CD4-positive, alpha-beta memory T cell (primary cell): ENCODE measurements at regions not wholly inside any gene's neighbourhood (a gene's known extent, or its start where the extent isn't known, plus 50 kb on each side); places are given as distances from the start of the nearest gene placed in this dataset.

Experiments
- CTCF ChIA-PET: fragments of 350-600 bp; sonication (Branson Sonifier 250); formaldehyde crosslinking; loops from one replicate; lab custom pipeline; 2021; ENCODE audit warnings: inconsistent platforms; ENCODE audit not compliant: partially characterized antibody; lab: Charles Lee
- POLR2A ChIA-PET: fragments of 350-600 bp; sonication (Branson Sonifier 250); formaldehyde crosslinking; loops from one replicate; lab custom pipeline; 2021; ENCODE audit not compliant: partially characterized antibody; lab: Charles Lee
- DNase-seq, 5 donors: peaks; one replicate each; pipeline versions ENCODE4 v3.0.0 to v3.0.0-alpha.2; 2020 to 2022; ENCODE audit warnings: mixed read lengths in 1 of 5
- H3K27ac ChIP-seq: one replicate; pipeline ENCODE4 v1.7.0; 2013; ENCODE audit warnings: low read depth, low read length
- H3K27me3 ChIP-seq: 2 replicates; pipeline ENCODE4 v1.7.0; 2013; ENCODE audit warnings: mild to moderate bottlenecking, low read length, moderate library complexity; ENCODE audit not compliant: insufficient read depth
- H3K36me3 ChIP-seq: 2 replicates; pipeline ENCODE4 v1.7.0; 2013; ENCODE audit warnings: mild to moderate bottlenecking, low read length, moderate library complexity; ENCODE audit not compliant: insufficient read depth
- H3K4me1 ChIP-seq: 2 replicates; pipeline ENCODE4 v1.7.0; 2013; ENCODE audit warnings: mild to moderate bottlenecking, low read length, moderate library complexity; ENCODE audit not compliant: insufficient read depth
- H3K4me3 ChIP-seq, 2 donors: one replicate each; pipeline ENCODE4 v1.7.0; 2013; ENCODE audit warnings: low read length in 2 of 2, mild to moderate bottlenecking in 1 of 2
- H3K9me3 ChIP-seq, 2 donors: one replicate each; pipeline ENCODE4 v1.7.0; 2013; ENCODE audit warnings: low read length in 2 of 2, control low read depth in 1 of 2; ENCODE audit not compliant: control insufficient read depth in 1 of 2
- H3K27ac Mint-ChIP-seq, 7 donors: one replicate each; pipeline ENCODE4 v1.8.0; 2020 to 2021; ENCODE audit warnings: mixed read lengths in 7 of 7, mild to moderate bottlenecking in 6 of 7, inconsistent platforms in 3 of 7, moderate library complexity in 3 of 7
- H3K27me3 Mint-ChIP-seq, 2 donors: one replicate each; pipeline ENCODE4 v1.8.0; 2020 to 2021; ENCODE audit warnings: mixed read lengths in 2 of 2
- H3K36me3 Mint-ChIP-seq, 2 donors: one replicate each; pipeline ENCODE4 v1.8.0; 2020 to 2021; ENCODE audit warnings: mixed read lengths in 2 of 2, inconsistent platforms in 1 of 2, mild to moderate bottlenecking in 1 of 2
- H3K4me1 Mint-ChIP-seq, 4 donors: one replicate each; pipeline ENCODE4 v1.8.0; 2020 to 2021; ENCODE audit warnings: mixed read lengths in 4 of 4, mild to moderate bottlenecking in 1 of 4
- H3K4me3 Mint-ChIP-seq, 8 donors: one replicate each; pipeline ENCODE4 v1.8.0; 2020 to 2021; ENCODE audit warnings: mixed read lengths in 8 of 8, mild to moderate bottlenecking in 7 of 8, moderate library complexity in 6 of 8, inconsistent platforms in 3 of 8
- H3K9me3 Mint-ChIP-seq, 8 donors: one replicate each; pipeline ENCODE4 v1.8.0; 2020 to 2021; ENCODE audit warnings: mixed read lengths in 8 of 8, mild to moderate bottlenecking in 5 of 8, inconsistent platforms in 3 of 8, moderate library complexity in 1 of 8
- intact Hi-C: fragments of 100-400 bp; cut with micrococcal nuclease; formaldehyde crosslinking; loops from one replicate; pipeline ENCODE4 v1.15.1; 2023

DNA sequence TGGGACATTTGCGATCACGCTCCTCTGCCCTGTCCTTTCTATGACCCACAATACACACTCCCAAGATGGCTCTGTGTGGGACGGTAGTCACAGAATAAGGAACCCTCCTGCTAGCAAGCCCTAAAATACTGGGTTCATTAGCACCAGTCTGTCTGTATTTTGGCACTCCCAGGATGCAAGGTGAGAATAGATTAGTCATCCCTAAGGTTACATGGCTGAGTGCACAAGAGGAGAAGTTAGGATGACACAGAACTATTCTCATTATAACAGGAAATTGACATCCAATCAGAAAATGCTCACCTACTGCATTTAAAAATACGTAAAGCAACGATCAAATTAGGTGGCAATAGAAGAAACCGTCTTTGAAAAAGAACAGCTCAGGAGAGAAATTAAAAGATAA, 590.2 kb downstream of the EPHA4 start:
- Mint-ChIP-seq H3K4me3 (no peak overlapping the region), H3K4me1 (no peaks in the 10 kb centered on the region), H3K27ac (no peak overlapping the region), H3K36me3 (no peaks in the 10 kb centered on the region), H3K9me3 (peaks cover 0 to 7% (median 5%) of the 10 kb centered on the region in 8 donors), H3K27me3 (peaks cover 11 to 13% of the 10 kb centered on the region in 2 donors)
- H3K9me3 ChIP-seq: no peaks in the 10 kb centered on the region
- H3K36me3 ChIP-seq: no peaks in the 10 kb centered on the region
- no peak overlapping the region for H3K27ac ChIP-seq
- DNase-seq: no peak
- no peaks in the 10 kb centered on the region for H3K27me3 ChIP-seq
- intact Hi-C loops: no loop called here
- CTCF ChIA-PET: no interaction called here
- H3K4me3 ChIP-seq: no peak overlapping the region
- no peaks in the 10 kb centered on the region for H3K4me1 ChIP-seq
- POLR2A ChIA-PET: no interaction called here

DNA sequence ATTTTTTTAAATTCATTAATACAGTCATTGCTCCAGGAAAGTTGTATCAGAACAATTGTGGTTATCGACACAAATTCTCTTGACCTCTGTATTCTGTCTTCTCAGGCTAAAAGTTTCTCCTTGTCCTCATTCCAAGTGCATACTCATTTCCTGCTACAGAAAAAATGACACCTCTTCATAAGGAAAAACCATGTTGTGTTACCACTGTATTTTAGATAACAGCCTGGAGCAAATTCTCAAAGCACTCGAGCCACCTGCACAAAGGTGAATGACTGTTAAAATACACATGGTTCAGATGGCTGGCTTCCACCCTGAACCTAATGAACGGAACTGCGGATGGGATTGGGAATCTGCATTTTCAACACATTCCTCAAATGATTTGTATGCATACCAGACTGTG, 586.5 kb downstream of the EPHA4 start:
- ChIA-PET POLR2A (no interaction called here), CTCF (no interaction called here)
- no peaks in the 10 kb centered on the region for H3K4me1 Mint-ChIP-seq
- no peaks in the 10 kb centered on the region for H3K27me3 ChIP-seq
- H3K27ac ChIP-seq: no peak overlapping the region
- no peaks in the 10 kb centered on the region for H3K9me3 ChIP-seq
- H3K27ac Mint-ChIP-seq: no peak overlapping the region
- no peaks in the 10 kb centered on the region for H3K36me3 ChIP-seq
- H3K27me3 Mint-ChIP-seq: peaks cover 6 to 14% of the 10 kb centered on the region in 2 donors
- H3K4me1 ChIP-seq: no peaks in the 10 kb centered on the region
- no peaks in the 10 kb centered on the region for H3K36me3 Mint-ChIP-seq
- intact Hi-C loops: no loop called here
- H3K4me3 Mint-ChIP-seq: no peak overlapping the region
- H3K9me3 Mint-ChIP-seq: no peaks in the 10 kb centered on the region
- H3K4me3 ChIP-seq: no peak overlapping the region
- DNase-seq: no peak

- H3K27ac Mint-ChIP-seq: no peak overlapping the region
- no peak overlapping the region for H3K27ac ChIP-seq
- no peak for DNase-seq
Measured at GRCh38 chr2:220987839-220988238, 584.3 kb downstream of the EPHA4 start.

DNA sequence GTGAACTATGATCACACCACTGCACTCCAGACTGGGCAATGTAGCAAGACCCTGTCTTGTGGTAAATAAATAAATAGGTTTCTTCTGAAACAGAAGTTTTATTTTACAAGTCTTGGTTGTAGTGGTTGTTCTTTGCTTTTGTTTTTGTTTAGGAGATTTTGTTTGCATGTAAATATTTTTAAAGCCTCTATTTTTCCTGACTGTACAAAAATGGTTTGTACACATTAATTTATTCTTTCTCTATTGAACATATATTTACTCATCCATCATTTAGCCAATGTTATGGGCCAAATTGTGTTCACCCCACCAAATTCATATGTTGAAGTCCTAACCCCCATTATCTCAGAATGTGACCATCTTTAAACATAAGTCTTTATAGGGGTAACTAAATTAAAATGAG, 580.1 kb downstream of the EPHA4 start:
- Mint-ChIP-seq H3K4me1 (no peaks in the 10 kb centered on the region), H3K36me3 (no peaks in the 10 kb centered on the region), H3K27me3 (peaks cover 6 to 11% of the 10 kb centered on the region in 2 donors), H3K9me3 (peaks cover 0 to 3% (median 0%) of the 10 kb centered on the region in 8 donors), H3K27ac (no peak overlapping the region), H3K4me3 (no peak overlapping the region)
- H3K27ac ChIP-seq: no peak overlapping the region
- DNase-seq: no peak
- H3K27me3 ChIP-seq: no peaks in the 10 kb centered on the region
- H3K9me3 ChIP-seq: no peaks in the 10 kb centered on the region
- H3K36me3 ChIP-seq: no peaks in the 10 kb centered on the region
- ChIA-PET POLR2A (no interaction called here), CTCF (no interaction called here)
- no peak overlapping the region for H3K4me3 ChIP-seq
- H3K4me1 ChIP-seq: no peaks in the 10 kb centered on the region
- intact Hi-C loops: no loop called here

More at GRCh38 chr2:220987839-220988238, 584.3 kb downstream of the EPHA4 start:
- Histone ChIP-seq H3K4me1 (no peaks in the 10 kb centered on the region), H3K9me3 (no peaks in the 10 kb centered on the region), H3K4me3 (no peak overlapping the region), H3K36me3 (no peaks in the 10 kb centered on the region), H3K27me3 (no peaks in the 10 kb centered on the region)
- no peak overlapping the region for H3K4me3 Mint-ChIP-seq
- POLR2A ChIA-PET: no interaction called here
- H3K4me1 Mint-ChIP-seq: no peaks in the 10 kb centered on the region
- no peaks in the 10 kb centered on the region for H3K9me3 Mint-ChIP-seq
- intact Hi-C loops: no loop called here
- peaks cover 7 to 13% of the 10 kb centered on the region in 2 donors for H3K27me3 Mint-ChIP-seq
- CTCF ChIA-PET: no interaction called here
- no peaks in the 10 kb centered on the region for H3K36me3 Mint-ChIP-seq

DNA sequence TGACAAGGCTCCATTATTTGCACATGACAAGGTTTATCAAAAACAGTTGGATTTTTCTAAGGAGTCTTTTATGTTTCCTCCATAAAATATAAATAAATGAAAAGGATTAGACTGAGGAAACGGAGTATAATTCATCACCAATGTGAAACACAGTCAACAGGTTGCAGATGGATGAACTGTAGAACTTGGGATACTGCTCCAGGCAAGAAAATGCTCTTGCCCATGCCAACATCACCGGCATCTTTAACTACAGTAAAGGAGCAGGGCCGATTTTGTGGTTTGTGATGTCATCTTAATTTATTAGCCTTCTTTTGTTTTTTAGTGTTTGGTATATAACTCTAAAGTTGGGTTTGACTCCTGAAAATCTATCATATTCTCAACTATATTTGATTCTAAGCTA, 577.3 kb downstream of the EPHA4 start:
- no peaks in the 10 kb centered on the region for H3K4me1 Mint-ChIP-seq
- POLR2A ChIA-PET: no interaction called here
- no peak overlapping the region for H3K27ac Mint-ChIP-seq

DNA sequence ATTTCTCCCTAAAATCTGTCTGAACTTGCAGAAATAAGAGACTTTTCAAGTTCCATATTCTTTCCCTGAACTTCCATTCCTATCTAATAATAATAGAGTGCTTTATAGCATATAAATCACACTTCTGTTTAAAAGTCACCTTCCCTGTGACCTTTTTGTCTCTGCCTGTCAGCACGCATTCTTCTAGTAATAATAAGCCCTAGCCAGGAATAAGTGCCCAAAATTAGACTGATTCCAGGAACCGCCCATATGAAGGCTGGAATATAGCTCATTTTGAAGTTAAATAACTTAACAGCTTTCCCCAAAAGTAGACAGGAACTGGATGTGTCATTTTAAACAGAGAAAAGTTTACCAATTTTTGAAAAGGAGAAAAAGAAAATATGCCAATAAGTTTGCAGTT, 576.5 kb downstream of the EPHA4 start:
- ChIA-PET POLR2A (no interaction called here), CTCF (no interaction called here)
- no peaks in the 10 kb centered on the region for H3K36me3 ChIP-seq
- H3K27me3 ChIP-seq: no peaks in the 10 kb centered on the region
- intact Hi-C loops: no loop called here
- no peak for DNase-seq
- H3K9me3 ChIP-seq: no peaks in the 10 kb centered on the region
- H3K4me1 ChIP-seq: no peaks in the 10 kb centered on the region
- H3K4me1 Mint-ChIP-seq: no peaks in the 10 kb centered on the region
- no peak overlapping the region for H3K27ac ChIP-seq
- no peak overlapping the region for H3K4me3 Mint-ChIP-seq
- H3K27me3 Mint-ChIP-seq: peaks cover 6 to 8% of the 10 kb centered on the region in 2 donors
- no peak overlapping the region for H3K4me3 ChIP-seq
- peaks cover 0 to 3% (median 0%) of the 10 kb centered on the region in 8 donors for H3K9me3 Mint-ChIP-seq
- no peaks in the 10 kb centered on the region for H3K36me3 Mint-ChIP-seq
- no peak overlapping the region for H3K27ac Mint-ChIP-seq

More for the DNA sequence above, 577.3 kb downstream of the EPHA4 start:
- Histone ChIP-seq H3K4me3 (no peak overlapping the region), H3K36me3 (no peaks in the 10 kb centered on the region), H3K9me3 (no peaks in the 10 kb centered on the region), H3K27me3 (no peaks in the 10 kb centered on the region), H3K4me1 (no peaks in the 10 kb centered on the region), H3K27ac (no peak overlapping the region)
- intact Hi-C loops: no loop called here
- H3K4me3 Mint-ChIP-seq: no peak overlapping the region
- no peak for DNase-seq
- H3K27me3 Mint-ChIP-seq: peaks cover 6 to 8% of the 10 kb centered on the region in 2 donors
- no peaks in the 10 kb centered on the region for H3K36me3 Mint-ChIP-seq
- peaks cover 0 to 3% (median 0%) of the 10 kb centered on the region in 8 donors for H3K9me3 Mint-ChIP-seq
- CTCF ChIA-PET: no interaction called here

DNA sequence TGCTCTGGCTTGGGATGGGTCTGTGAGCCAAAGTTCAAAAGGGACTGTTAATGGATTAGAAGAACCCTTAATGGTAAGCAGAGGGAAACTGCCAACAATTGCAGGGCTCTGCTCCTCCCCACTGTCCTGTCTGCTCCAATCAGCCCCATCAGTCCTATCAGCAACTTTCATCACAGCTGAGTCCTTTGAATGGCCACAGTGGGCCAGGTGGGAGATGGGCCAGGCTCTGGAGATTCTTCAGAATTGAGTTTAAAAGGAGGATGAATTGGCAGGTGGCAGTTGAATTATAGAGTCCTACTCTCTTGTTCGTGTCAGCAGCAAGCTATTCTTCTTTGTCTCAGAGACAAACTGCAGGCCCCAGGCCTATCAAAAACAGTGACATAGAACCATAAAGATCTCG, 573.9 kb downstream of the EPHA4 start:
- Histone ChIP-seq H3K9me3 (no peaks in the 10 kb centered on the region), H3K27ac (no peak overlapping the region), H3K4me3 (no peak overlapping the region), H3K4me1 (no peaks in the 10 kb centered on the region), H3K36me3 (no peaks in the 10 kb centered on the region), H3K27me3 (no peaks in the 10 kb centered on the region)
- peaks cover 0 to 4% (median 0%) of the 10 kb centered on the region in 8 donors for H3K9me3 Mint-ChIP-seq
- H3K4me3 Mint-ChIP-seq: no peak overlapping the region
- no peaks in the 10 kb centered on the region for H3K4me1 Mint-ChIP-seq
- CTCF ChIA-PET: no interaction called here
- no peak for DNase-seq
- peaks cover 3 to 5% of the 10 kb centered on the region in 2 donors for H3K27me3 Mint-ChIP-seq
- POLR2A ChIA-PET: no interaction called here
- H3K36me3 Mint-ChIP-seq: no peaks in the 10 kb centered on the region
- H3K27ac Mint-ChIP-seq: no peak overlapping the region
- intact Hi-C loops: no loop called here

GRCh38 chr2:220999356-220999755, 572.7 kb downstream of the EPHA4 start:
- CTCF ChIA-PET: no interaction called here
- Mint-ChIP-seq H3K4me1 (no peaks in the 10 kb centered on the region), H3K27me3 (peaks cover 0 to 3% of the 10 kb centered on the region in 2 donors), H3K27ac (no peak overlapping the region), H3K4me3 (no peak overlapping the region), H3K9me3 (peaks cover 0 to 5% (median 0%) of the 10 kb centered on the region in 8 donors), H3K36me3 (no peaks in the 10 kb centered on the region)
- Histone ChIP-seq H3K9me3 (no peaks in the 10 kb centered on the region), H3K4me3 (no peak overlapping the region), H3K27ac (no peak overlapping the region), H3K36me3 (no peaks in the 10 kb centered on the region), H3K27me3 (no peaks in the 10 kb centered on the region), H3K4me1 (no peaks in the 10 kb centered on the region)
- POLR2A ChIA-PET: no interaction called here
- intact Hi-C loops: no loop called here
- no peak for DNase-seq
